Pancreas (tissue), 10 donors: ENCODE measurements at regions not wholly inside any gene's neighbourhood (a gene's known extent, or its start where the extent isn't known, plus 50 kb on each side); places are given as distances from the start of the nearest gene placed in this dataset.

Experiments used
- ATAC-seq, 4 donors: fragments of 200-7000 bp; cut with Tn5 transposase; one replicate each; pipeline versions ENCODE4 v1.8.0 to v1.9.1; 2020; ENCODE audit warnings: mild to moderate bottlenecking in 4 of 4, moderate library complexity in 4 of 4
- DNase-seq, 6 donors: peaks; one replicate each; pipeline ENCODE4 v3.0.0-alpha.2; 2020
- FAIRE-seq: peaks from 2 replicates; lab custom pipeline; 2012; peaks lifted over from hg19 to GRCh38; lab: Jason Lieb, UNC
- H3K27ac ChIP-seq, 4 donors: fragments of 200-600 bp; sonication (generic); 1 replicate in 3 of 4; 2 replicates in 1 of 4; pipeline versions ENCODE4 v1.5.0 to v1.8.0; 2020
- H3K27me3 ChIP-seq, 4 donors: fragments of 200-600 bp; one replicate each; pipeline ENCODE4 v1.8.0; 2021
- H3K36me3 ChIP-seq, 3 donors: fragments of 200-600 bp; sonication (generic) in 1 of 3; one replicate each; pipeline versions ENCODE4 v1.5.0 to v1.8.0; 2020 to 2021
- H3K4me1 ChIP-seq, 3 donors: fragments of 200-600 bp; one replicate each; pipeline ENCODE4 v1.8.0; 2021
- H3K4me3 ChIP-seq, 4 donors: fragments of 200-600 bp; sonication (generic) in 2 of 4; one replicate each; pipeline versions ENCODE4 v1.5.0 to v1.8.0; 2020 to 2021
- H3K9me3 ChIP-seq, 4 donors: fragments of 200-600 bp; one replicate each; pipeline ENCODE4 v1.8.0; 2021
- CTCF ChIP-seq, 4 donors: fragments of 200-600 bp; sonication (generic) in 3 of 4; IDR thresholded peaks; one replicate each; pipeline versions ENCODE4 v1.5.0 to v1.8.0; 2021; ENCODE audit warnings: antibody characterized with exemption in 4 of 4
- WGBS, 2 donors: extraction: QIAGEN DNeasy Blood & Tissue Kit; methylation state at CpG; one replicate each; pipeline ENCODE4 v1.1.7; 2013; 5-methylcytosine and 5-hydroxymethylcytosine counted together
- intact Hi-C, 3 donors: fragments of 100-400 bp; cut with DNase I; formaldehyde crosslinking; loops; one replicate each; pipeline versions ENCODE4 v1.11.1 to v1.14.2; 2022
- donor health status: healthy with polysubstance abuse.
- donor health status: DM: no; HTN: no; CAD: no; lungs with moderate emphysema.
- donor health status: DM: no; HTN: no; CAD: no.
- donor health status: control.
- donor health status: control.
- donor health status: Bipolar disorder and iron deficiency.
- donor health status: DM: yes; HTN: yes; CAD: no.
- donor health status: DM: no; HTN: no; CAD: no.
- donor health status: DM: no; HTN: no; CAD: no.
- donor health status: DM: yes; HTN: yes; CAD: no.

GRCh38 chr6:27148404-27148795, 99.1 kb upstream of the PRSS16 start:
- DNase-seq: no peak
- Histone ChIP-seq H3K36me3 (no peaks in the 10 kb centered on the region), H3K27me3 (no peaks in the 10 kb centered on the region), H3K9me3 (no peaks in the 10 kb centered on the region), H3K4me1 (peaks cover 4 to 8% (median 6%) of the 10 kb centered on the region in 3 donors), H3K4me3 (no peak overlapping the region), H3K27ac (no peak overlapping the region)
- no peak for FAIRE-seq
- no peak for TF ChIP-seq CTCF (IDR thresholded peaks at IDR 0.05)
- intact Hi-C loops: no loop called here
- WGBS, 2 donors: 87 to 92% methylated on average over 2 of the region's 2 CpGs
- no peak for ATAC-seq

- no peak overlapping the region for H3K27ac ChIP-seq
- DNase-seq (no peak), FAIRE-seq (no peak), ATAC-seq (no peak)
- 60 to 67% methylated on average over 1 of the region's 1 CpG for WGBS, 2 donors
- H3K9me3 ChIP-seq: no peaks in the 10 kb centered on the region
- H3K4me3 ChIP-seq: no peak overlapping the region
- H3K27me3 ChIP-seq: no peaks in the 10 kb centered on the region
- H3K36me3 ChIP-seq: no peaks in the 10 kb centered on the region
- peaks cover 4 to 6% (median 5%) of the 10 kb centered on the region in 3 donors for H3K4me1 ChIP-seq
- intact Hi-C loops: no loop called here
- no peak for TF ChIP-seq CTCF (IDR thresholded peaks at IDR 0.05)
Measured at GRCh38 chr6:27149150-27149549, 98.4 kb upstream of the PRSS16 start.

- intact Hi-C loops: no loop called here
- TF ChIP-seq CTCF (IDR thresholded peaks at IDR 0.05): no peak
- Histone ChIP-seq H3K9me3 (no peaks in the 10 kb centered on the region), H3K27ac (no peak overlapping the region), H3K36me3 (no peaks in the 10 kb centered on the region), H3K4me1 (no peaks in the 10 kb centered on the region), H3K27me3 (no peaks in the 10 kb centered on the region), H3K4me3 (no peak overlapping the region)
- WGBS, 2 donors: 91 to 97% methylated on average over 1 of the region's 1 CpG
- DNase-seq (no peak), FAIRE-seq (no peak), ATAC-seq (no peak)
Measured at GRCh38 chr6:27154696-27155095, 92.8 kb upstream of the PRSS16 start.

- no peaks in the 10 kb centered on the region for H3K9me3 ChIP-seq
- WGBS, 2 donors: 28 to 31% methylated on average over 15 of the region's 15 CpGs
- no peak for FAIRE-seq
- H3K4me3 ChIP-seq: peak overlapping the region; percentile 6 to 50 (median 29)
- no peaks in the 10 kb centered on the region for H3K27me3 ChIP-seq
- DNase-seq: no peak
- TF ChIP-seq CTCF (IDR thresholded peaks at IDR 0.05): no peak
- H3K36me3 ChIP-seq: no peaks in the 10 kb centered on the region
- peak; percentile 40 to 48 (median 44) for ATAC-seq
- H3K4me1 ChIP-seq: no peaks in the 10 kb centered on the region
- peak overlapping the region in 2 of 4 donors; percentile 28 to 38 for H3K27ac ChIP-seq
- intact Hi-C loops: no loop called here
Measured at GRCh38 chr6:27156874-27157458, 90.5 kb upstream of the PRSS16 start.
